ENCODE measurements at regions not wholly inside any gene's neighbourhood (a gene's known extent, or its start where the extent isn't known, plus 50 kb on each side); places are given as distances from the start of the nearest gene placed in this dataset.
"Not testable (repeated sequence)": the region's sequence is repeated elsewhere in the genome, so short reads cannot be mapped to it uniquely, and the experiment has no call there.

DNA sequence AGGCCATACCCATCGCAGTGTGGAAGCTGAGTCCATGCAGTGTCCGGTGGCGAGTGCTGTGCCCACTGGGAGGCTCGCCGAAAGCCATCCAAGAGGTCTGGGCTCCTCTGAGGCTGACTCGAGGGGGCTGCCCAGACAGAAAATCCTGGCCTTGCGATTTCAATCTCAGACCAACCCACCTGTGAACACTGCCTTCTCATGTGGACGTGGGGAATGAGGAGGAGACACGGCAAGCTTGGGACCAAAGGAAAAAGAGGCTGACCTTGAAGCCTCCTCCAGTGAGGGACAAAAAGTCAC lies 157.2 kb upstream of the AFDN start:
- peaks cover 0 to 10% (median 0%) of the 10 kb centered on the region in 6 donors for H3K4me1 ChIP-seq
- intact Hi-C loops (cut with DNase I; ENCODE audit: low total_unique reads): no loop called here
- no peak overlapping the region for H3K27ac ChIP-seq
- no peak for TF ChIP-seq CTCF (IDR thresholded peaks at IDR 0.05 in 8 of 11, conservative IDR thresholded peaks at IDR 0.05 in 3 of 11)
- no peak for TF ChIP-seq POLR2A (IDR thresholded peaks at IDR 0.05)
- TF ChIP-seq POLR2AphosphoS5 (IDR thresholded peaks at IDR 0.05): no peak
- H3K36me3 ChIP-seq: no peaks in the 10 kb centered on the region
- 82 to 93% (median 88%) methylated on average over 3 to 9 of the region's 9 CpGs for WGBS, 5 donors
- no peak overlapping the region for H3K4me3 ChIP-seq
- no peaks in the 10 kb centered on the region for H3K27me3 ChIP-seq (replicated peaks in 1 of 7)
- peaks cover 0 to 9% (median 0%) of the 10 kb centered on the region in 8 donors for H3K9me3 ChIP-seq
- DNase-seq: no peak

- intact Hi-C loops (cut with DNase I; ENCODE audit: low total_unique reads): no loop called here
- no peak for TF ChIP-seq POLR2A (IDR thresholded peaks at IDR 0.05)
- no peak for TF ChIP-seq CTCF (IDR thresholded peaks at IDR 0.05 in 8 of 11, conservative IDR thresholded peaks at IDR 0.05 in 3 of 11)
- TF ChIP-seq POLR2AphosphoS5 (IDR thresholded peaks at IDR 0.05): no peak
- no peak overlapping the region for H3K4me3 ChIP-seq
- no peaks in the 10 kb centered on the region for H3K27me3 ChIP-seq (replicated peaks in 1 of 7)
- H3K4me1 ChIP-seq: peaks cover 0 to 6% (median under 1%) of the 10 kb centered on the region in 6 donors
- H3K36me3 ChIP-seq: no peaks in the 10 kb centered on the region
- DNase-seq: peak; percentile 64
- no peak overlapping the region for H3K27ac ChIP-seq
- WGBS, 5 donors: 87 to 92% (median 88%) methylated on average over 20 to 26 of the region's 26 CpGs
- H3K9me3 ChIP-seq: peaks cover 0 to 9% (median 0%) of the 10 kb centered on the region in 8 donors
Observed at GRCh38 chr6:167669870-167670802, 156.6 kb upstream of the AFDN start.

GRCh38 chr6:167670938-167671338 lies 155.8 kb upstream of the AFDN start:
- intact Hi-C loops (cut with DNase I; ENCODE audit: low total_unique reads): no loop called here
- Histone ChIP-seq H3K27me3 (replicated peaks in 1 of 7) (peaks cover 0 to 3% (median 0%) of the 10 kb centered on the region in 7 donors), H3K4me1 (peaks cover 0 to 12% (median 7%) of the 10 kb centered on the region in 6 donors), H3K4me3 (no peak overlapping the region), H3K27ac (no peak overlapping the region), H3K9me3 (peaks cover 0 to 9% (median 0%) of the 10 kb centered on the region in 8 donors), H3K36me3 (no peaks in the 10 kb centered on the region)
- no peak for DNase-seq
- TF ChIP-seq POLR2A (IDR thresholded peaks at IDR 0.05): no peak
- no peak for TF ChIP-seq CTCF (IDR thresholded peaks at IDR 0.05 in 8 of 11, conservative IDR thresholded peaks at IDR 0.05 in 3 of 11)
- TF ChIP-seq POLR2AphosphoS5 (IDR thresholded peaks at IDR 0.05): no peak
- 89 to 96% (median 93%) methylated on average over 7 of the region's 7 CpGs for WGBS, 5 donors

DNA sequence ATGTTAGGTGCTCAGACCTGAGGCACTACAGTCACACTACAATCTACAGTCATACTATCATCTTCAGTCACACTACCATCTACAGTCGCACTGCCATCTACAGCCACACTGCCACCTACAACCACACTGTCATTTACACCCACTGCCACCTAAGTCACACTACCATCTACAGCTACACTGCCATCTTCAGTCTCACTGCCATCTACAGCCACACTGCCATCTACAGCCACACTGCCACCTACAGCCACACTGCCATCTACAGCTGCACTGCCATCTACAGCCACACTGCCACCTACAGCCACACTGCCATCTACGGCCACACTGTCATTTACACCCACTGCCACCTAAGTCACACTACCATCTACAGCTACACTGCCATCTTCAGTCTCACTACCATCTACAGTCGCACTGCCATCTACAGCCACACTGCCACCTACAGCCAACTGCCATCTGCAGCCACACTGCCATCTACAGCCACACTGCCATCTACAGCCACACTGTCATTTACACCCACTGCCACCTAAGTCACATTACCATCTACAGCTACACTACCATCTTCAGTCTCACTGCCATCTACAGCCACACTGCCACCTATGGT lies 155.2 kb upstream of the AFDN start:
- not testable (repeated sequence) for DNase-seq

More for the DNA sequence above, 155.2 kb upstream of the AFDN start:
- 78 to 95% (median 90%) methylated on average over 3 of the region's 3 CpGs for WGBS, 5 donors
- H3K4me1 ChIP-seq: peaks cover 4 to 18% (median 12%) of the 10 kb centered on the region in 6 donors
- H3K27ac ChIP-seq; intact Hi-C loops (cut with DNase I; ENCODE audit: low total_unique reads); H3K4me3 ChIP-seq; H3K9me3 ChIP-seq; H3K36me3 ChIP-seq; H3K27me3 ChIP-seq (replicated peaks in 1 of 7): not testable (repeated sequence)
